ENCODE measurements at regions not wholly inside any gene's neighbourhood (a gene's known extent, or its start where the extent isn't known, plus 50 kb on each side); places are given as distances from the start of the nearest gene placed in this dataset.

DNA sequence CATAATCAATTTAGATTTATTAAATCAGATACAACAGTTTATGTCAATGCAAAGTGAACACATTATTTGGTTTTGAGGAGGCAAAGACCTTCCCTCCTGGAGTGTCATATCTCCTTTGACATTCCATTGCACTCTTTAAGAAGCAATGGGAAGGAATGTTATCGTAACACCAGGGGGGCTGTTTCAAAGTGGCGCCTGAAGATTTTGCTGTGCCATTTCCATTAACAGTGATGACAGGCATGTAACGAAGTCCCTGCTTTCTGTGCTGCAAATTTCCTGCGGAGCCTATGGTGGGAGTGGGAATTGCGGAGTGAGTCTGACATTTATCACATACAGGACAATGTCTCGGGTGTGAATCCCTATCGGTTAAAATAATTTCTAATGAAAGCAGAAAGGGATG lies 499.6 kb upstream of the RAB6C start:
- in situ Hi-C loops (cut with HindIII; ENCODE audit: low sequenced_read_pairs), result no loop called here
- TF ChIP-seq, protein P1, sequence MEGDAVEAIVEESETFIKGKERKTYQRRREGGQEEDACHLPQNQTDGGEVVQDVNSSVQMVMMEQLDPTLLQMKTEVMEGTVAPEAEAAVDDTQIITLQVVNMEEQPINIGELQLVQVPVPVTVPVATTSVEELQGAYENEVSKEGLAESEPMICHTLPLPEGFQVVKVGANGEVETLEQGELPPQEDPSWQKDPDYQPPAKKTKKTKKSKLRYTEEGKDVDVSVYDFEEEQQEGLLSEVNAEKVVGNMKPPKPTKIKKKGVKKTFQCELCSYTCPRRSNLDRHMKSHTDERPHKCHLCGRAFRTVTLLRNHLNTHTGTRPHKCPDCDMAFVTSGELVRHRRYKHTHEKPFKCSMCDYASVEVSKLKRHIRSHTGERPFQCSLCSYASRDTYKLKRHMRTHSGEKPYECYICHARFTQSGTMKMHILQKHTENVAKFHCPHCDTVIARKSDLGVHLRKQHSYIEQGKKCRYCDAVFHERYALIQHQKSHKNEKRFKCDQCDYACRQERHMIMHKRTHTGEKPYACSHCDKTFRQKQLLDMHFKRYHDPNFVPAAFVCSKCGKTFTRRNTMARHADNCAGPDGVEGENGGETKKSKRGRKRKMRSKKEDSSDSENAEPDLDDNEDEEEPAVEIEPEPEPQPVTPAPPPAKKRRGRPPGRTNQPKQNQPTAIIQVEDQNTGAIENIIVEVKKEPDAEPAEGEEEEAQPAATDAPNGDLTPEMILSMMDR (IDR thresholded peaks at IDR 0.05; ENCODE audit: low read depth, low read length), result no peak
- no peak for DNase-seq (ENCODE audit: low read depth, low spot score)
- H3K4me3 ChIP-seq (ENCODE audit: low read depth, low read length), result no peak overlapping the region

DNA sequence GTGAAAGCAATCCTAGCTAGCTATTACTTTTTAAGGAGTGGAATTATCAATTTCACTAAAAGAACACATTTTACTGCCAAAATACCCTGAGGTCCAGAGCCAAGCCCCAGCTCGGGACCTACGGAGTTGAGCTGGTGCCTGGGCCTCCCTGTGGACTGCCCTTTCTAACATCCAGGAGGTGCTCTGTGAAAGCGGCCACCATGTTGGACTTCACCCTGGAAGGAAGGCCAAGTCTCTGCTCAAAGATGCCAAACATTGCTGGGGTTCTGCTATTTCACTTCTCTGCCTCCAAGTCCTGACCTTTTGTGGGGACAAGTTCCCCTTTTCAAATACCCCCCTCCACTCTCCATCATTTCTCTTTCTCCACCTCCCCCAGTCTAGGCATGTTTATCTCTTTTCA lies 498.7 kb upstream of the RAB6C start:
- in situ Hi-C loops (cut with HindIII; ENCODE audit: low sequenced_read_pairs), result no loop called here
- TF ChIP-seq, protein P1 (IDR thresholded peaks at IDR 0.05; ENCODE audit: low read depth, low read length), result no peak
- no peak overlapping the region for H3K4me3 ChIP-seq (ENCODE audit: low read depth, low read length)
- DNase-seq (ENCODE audit: low read depth, low spot score), result no peak

DNA sequence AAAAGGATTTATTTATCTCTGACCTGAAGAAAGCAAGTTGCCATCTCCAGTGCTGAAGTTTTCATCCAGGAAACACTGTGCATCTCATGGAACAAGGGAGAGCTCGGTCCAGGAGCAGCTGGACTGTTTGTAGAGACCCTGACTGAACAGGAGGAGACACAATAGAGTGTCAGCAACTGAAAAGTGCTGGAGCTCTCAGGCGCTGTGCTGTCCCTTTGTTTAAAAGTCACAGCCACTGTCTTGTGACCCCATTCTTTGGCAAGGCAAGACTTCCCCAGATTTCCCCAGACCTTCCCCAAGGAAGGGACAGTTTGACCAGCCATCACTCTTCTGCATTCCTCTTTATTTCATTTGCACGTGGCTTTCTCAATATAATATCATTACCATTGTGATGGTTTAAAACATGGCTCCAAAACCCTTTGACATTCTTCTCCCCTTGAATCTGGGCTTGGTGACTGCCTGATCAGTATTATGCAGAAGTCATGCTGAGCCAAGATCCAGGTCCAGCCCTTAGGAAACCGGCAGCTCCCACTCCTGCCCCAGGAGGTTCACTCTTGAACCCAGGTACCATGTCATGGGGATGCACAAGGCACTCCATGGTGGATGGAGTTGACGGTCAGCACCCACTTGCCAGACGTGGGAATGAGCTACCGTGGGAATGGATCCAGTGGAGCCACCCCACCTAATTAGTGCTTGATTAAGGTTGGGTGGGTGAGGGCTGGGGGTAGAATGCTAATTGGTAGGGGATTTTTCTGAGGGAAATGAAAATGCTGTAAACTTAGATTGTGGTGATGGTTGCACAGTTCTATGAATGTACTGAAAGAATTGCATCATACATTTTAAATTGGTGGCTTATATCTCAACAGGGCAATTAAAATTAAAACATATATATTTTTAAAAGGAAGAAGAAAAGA lies 497.9 kb upstream of the RAB6C start:
- DNase-seq (ENCODE audit: low read depth, low spot score), result no peak
- in situ Hi-C loops (cut with HindIII; ENCODE audit: low sequenced_read_pairs), result no loop called here
- TF ChIP-seq, protein P1 (IDR thresholded peaks at IDR 0.05; ENCODE audit: low read depth, low read length), result no peak
- no peak overlapping the region for H3K4me3 ChIP-seq (ENCODE audit: low read depth, low read length)

DNA sequence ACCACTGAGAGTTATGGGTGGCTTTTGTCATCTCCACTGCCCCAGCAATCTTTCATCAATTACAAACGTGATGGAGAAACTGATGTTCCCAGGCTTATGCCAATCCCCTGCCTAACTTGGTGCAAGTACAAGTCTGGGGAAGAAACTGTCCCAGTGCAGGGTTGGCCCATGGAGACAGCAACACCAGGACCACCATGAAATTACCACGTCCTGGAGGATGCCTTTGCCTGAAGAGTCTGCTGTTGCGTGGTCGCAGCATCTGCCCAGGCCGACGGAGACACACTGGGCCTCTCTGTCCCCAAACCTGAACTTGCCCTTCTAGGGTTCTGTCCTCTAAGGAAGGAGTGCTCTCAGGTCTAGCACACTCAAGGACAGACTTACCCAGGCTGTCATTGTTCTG lies 496.8 kb upstream of the RAB6C start:
- in situ Hi-C loops (cut with HindIII; ENCODE audit: low sequenced_read_pairs), result no loop called here
- DNase-seq (ENCODE audit: low read depth, low spot score), result no peak
- TF ChIP-seq, protein P1 (IDR thresholded peaks at IDR 0.05; ENCODE audit: low read depth, low read length), result no peak
- H3K4me3 ChIP-seq (ENCODE audit: low read depth, low read length), result no peak overlapping the region

DNA sequence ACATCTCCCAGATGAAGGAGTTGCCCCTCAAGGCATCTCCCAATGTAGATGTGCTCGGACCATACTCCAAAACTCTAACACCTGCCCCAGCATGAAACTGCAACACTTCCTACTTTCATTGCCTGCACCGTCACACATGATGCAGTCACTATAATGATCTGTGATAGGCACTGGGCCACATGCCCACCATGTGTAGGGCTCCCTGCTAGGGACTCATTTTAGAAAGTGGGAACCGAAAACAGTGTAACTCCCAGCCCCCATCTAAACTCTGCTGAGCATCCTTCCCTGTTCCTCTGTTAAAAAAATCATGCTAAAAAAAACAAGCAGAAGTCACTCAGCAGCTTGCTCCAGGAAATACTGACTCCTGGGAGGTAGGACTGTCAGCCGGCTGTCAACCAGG lies 496.1 kb upstream of the RAB6C start:
- H3K4me3 ChIP-seq (ENCODE audit: low read depth, low read length), result no peak overlapping the region
- TF ChIP-seq, protein P1 (IDR thresholded peaks at IDR 0.05; ENCODE audit: low read depth, low read length), result no peak
- in situ Hi-C loops (cut with HindIII; ENCODE audit: low sequenced_read_pairs), result no loop called here
- DNase-seq (ENCODE audit: low read depth, low spot score), result no peak

DNA sequence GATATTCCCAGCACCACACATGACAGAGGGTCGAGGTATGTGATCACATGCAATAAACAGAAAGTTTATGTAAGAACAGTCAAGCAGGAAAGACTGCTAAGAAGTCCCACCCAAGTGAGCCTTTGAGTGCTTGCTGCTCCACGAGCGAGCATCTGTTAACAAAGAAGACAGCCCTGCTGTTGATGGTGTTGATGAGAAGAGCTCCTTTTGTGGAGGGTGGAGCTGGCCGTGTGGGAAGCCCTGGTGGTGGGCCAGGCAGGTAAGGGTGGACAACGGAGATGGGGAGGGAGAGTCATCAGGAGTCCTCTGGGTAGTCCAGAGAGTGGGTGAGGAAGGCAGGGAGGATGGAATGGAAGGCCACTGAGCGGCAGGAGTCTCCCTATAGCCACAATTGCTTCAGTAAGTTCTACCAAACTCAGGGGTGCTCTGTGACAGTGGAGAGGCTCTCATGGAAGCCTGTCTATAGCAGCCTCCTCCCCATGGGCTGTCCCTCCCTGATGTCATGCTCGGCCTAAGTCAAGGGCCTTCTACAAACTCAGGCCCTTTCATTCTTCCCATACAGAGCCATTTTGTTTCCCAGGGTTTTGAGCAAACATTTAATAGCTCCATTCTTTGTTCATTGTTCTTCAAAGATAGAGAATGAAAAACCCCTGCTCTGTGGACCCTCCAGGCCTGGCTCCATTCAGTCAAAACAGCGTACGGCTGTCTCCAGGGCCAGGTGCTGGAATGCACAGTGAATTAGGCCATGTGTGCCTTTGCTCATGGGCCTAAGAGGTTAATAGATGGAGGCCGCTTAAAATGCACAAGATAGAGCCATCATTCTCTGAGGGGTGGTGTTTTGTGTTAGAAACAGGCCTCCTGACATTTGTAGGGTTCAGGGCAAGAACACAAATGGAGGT lies 494.2 kb upstream of the RAB6C start:
- H3K4me3 ChIP-seq (ENCODE audit: low read depth, low read length), result no peak overlapping the region
- in situ Hi-C loops (cut with HindIII; ENCODE audit: low sequenced_read_pairs), result no loop called here
- DNase-seq (ENCODE audit: low read depth, low spot score), result no peak
- TF ChIP-seq, protein P1 (IDR thresholded peaks at IDR 0.05; ENCODE audit: low read depth, low read length), result no peak
